ENCODE measurements at regions not wholly inside any gene's neighbourhood (a gene's known extent, or its start where the extent isn't known, plus 50 kb on each side); places are given as distances from the start of the nearest gene placed in this dataset.

DNA sequence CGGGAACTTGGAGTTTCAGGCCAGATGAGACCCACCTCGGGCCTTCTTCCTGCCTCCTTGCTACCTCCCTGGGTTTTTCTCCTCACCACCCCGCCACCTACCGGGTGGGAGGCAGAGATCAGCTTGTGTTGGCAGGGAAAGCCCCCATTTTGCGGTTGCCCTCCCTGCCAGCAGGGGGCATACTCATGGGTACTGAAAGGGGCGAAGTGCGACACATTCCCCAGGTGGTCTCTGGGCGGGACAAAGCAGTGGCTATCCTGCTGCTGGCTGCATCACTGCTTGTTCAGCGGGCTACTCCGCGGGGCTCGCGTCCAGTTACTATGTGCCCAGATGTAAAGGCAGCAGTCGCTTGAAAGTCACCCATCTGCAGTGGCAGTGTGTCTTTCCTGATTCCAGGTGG, 330.3 kb downstream of the PDHA2 start:
- TF ChIP-seq, protein P1, sequence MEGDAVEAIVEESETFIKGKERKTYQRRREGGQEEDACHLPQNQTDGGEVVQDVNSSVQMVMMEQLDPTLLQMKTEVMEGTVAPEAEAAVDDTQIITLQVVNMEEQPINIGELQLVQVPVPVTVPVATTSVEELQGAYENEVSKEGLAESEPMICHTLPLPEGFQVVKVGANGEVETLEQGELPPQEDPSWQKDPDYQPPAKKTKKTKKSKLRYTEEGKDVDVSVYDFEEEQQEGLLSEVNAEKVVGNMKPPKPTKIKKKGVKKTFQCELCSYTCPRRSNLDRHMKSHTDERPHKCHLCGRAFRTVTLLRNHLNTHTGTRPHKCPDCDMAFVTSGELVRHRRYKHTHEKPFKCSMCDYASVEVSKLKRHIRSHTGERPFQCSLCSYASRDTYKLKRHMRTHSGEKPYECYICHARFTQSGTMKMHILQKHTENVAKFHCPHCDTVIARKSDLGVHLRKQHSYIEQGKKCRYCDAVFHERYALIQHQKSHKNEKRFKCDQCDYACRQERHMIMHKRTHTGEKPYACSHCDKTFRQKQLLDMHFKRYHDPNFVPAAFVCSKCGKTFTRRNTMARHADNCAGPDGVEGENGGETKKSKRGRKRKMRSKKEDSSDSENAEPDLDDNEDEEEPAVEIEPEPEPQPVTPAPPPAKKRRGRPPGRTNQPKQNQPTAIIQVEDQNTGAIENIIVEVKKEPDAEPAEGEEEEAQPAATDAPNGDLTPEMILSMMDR (IDR thresholded peaks at IDR 0.05): no peak; the same call in 1 of the 2 replicates
- TF ChIP-seq SIN3A (IDR thresholded peaks at IDR 0.05; ENCODE audit: borderline replicate concordance, insufficient read depth, low read depth, low read length) (no peak), POLR2AphosphoS5 (IDR thresholded peaks at IDR 0.05; ENCODE audit: low read depth, low read length) (no peak)

Data from Panc1 (cell line).